GM23338 (cell line): ENCODE measurements at regions not wholly inside any gene's neighbourhood (a gene's known extent, or its start where the extent isn't known, plus 50 kb on each side); places are given as distances from the start of the nearest gene placed in this dataset.

Experiments
- ATAC-seq: fragments of 200-7000 bp; cut with Tn5 transposase; 3 replicates; pipeline ENCODE4 v1.9.1; 2020
- DNase-seq: peaks from one replicate; pipeline ENCODE4 v3.0.0-alpha.2; 2015; ENCODE audit warnings: low spot score
- H2AFZ ChIP-seq: fragments of 200-600 bp; sonication (generic); 2 replicates; pipeline ENCODE4 v1.8.0; 2016; ENCODE audit warnings: antibody characterized with exemption, mild to moderate bottlenecking, moderate library complexity
- H3F3A ChIP-seq: fragments of 200-600 bp; sonication (generic); replicated peaks from 2 replicates; pipeline ENCODE4 v1.8.0; 2017; ENCODE audit warnings: antibody characterized with exemption, mixed run types, low read depth
- H3K27ac ChIP-seq: fragments of 200-600 bp; sonication (generic); 2 replicates; pipeline ENCODE4 v1.6.1; 2016; ENCODE audit warnings: low read depth
- H3K27me3 ChIP-seq: fragments of 200-600 bp; sonication (generic); 2 replicates; pipeline ENCODE4 v1.8.0; 2016; ENCODE audit warnings: mild to moderate bottlenecking, mixed run types, moderate library complexity; ENCODE audit not compliant: insufficient read depth
- H3K36me3 ChIP-seq: fragments of 200-600 bp; sonication (generic); 2 replicates; pipeline ENCODE4 v1.8.0; 2016; ENCODE audit warnings: mild to moderate bottlenecking; ENCODE audit not compliant: insufficient read depth
- H3K4me1 ChIP-seq: fragments of 200-600 bp; sonication (generic); 2 replicates; pipeline ENCODE4 v1.8.0; 2016; ENCODE audit warnings: mild to moderate bottlenecking, moderate library complexity; ENCODE audit not compliant: insufficient read depth
- H3K4me2 ChIP-seq: fragments of 200-600 bp; sonication (generic); 2 replicates; pipeline ENCODE4 v1.7.1; 2017; ENCODE audit warnings: mixed run types
- H3K4me3 ChIP-seq: fragments of 200-600 bp; sonication (generic); 2 replicates; pipeline ENCODE4 v1.6.1; 2016; ENCODE audit warnings: mixed run types
- H3K79me2 ChIP-seq: fragments of 200-600 bp; sonication (generic); replicated peaks from 2 replicates; pipeline ENCODE4 v1.8.0; 2017; ENCODE audit warnings: mild to moderate bottlenecking; ENCODE audit not compliant: insufficient read depth
- H3K9me2 ChIP-seq: fragments of 200-600 bp; sonication (generic); 2 replicates; pipeline ENCODE4 v1.8.0; 2017; ENCODE audit not compliant: insufficient read depth
- H4K20me1 ChIP-seq: fragments of 200-600 bp; sonication (generic); replicated peaks from 2 replicates; pipeline ENCODE4 v1.8.0; 2017; ENCODE audit warnings: mild to moderate bottlenecking; ENCODE audit not compliant: insufficient read depth
- H3K27ac Mint-ChIP-seq: 2 replicates; pipeline ENCODE4 v1.8.0; 2020; ENCODE audit warnings: inconsistent platforms, mild to moderate bottlenecking, moderate library complexity, mixed read lengths
- H3K27me3 Mint-ChIP-seq: 3 replicates; pipeline ENCODE4 v1.8.0; 2022; ENCODE audit warnings: low read depth, mild to moderate bottlenecking, moderate library complexity, mixed read lengths, inconsistent platforms; ENCODE audit not compliant: insufficient read depth, poor library complexity
- H3K36me3 Mint-ChIP-seq: 3 replicates; pipeline ENCODE4 v1.8.0; 2021; ENCODE audit warnings: low read depth, mild to moderate bottlenecking, inconsistent platforms, moderate library complexity, mixed read lengths
- H3K4me1 Mint-ChIP-seq: 3 replicates; pipeline ENCODE4 v1.8.0; 2020; ENCODE audit warnings: mild to moderate bottlenecking, inconsistent platforms, mixed read lengths
- H3K4me3 Mint-ChIP-seq: 3 replicates; pipeline ENCODE4 v1.8.0; 2021; ENCODE audit warnings: moderate library complexity, mild to moderate bottlenecking, inconsistent platforms, mixed read lengths
- H3K9me3 Mint-ChIP-seq: 3 replicates; pipeline ENCODE4 v1.8.0; 2020; ENCODE audit warnings: moderate library complexity, mild to moderate bottlenecking, inconsistent platforms, mixed read lengths
- CREB1 ChIP-seq: fragments of 250-450 bp; sonication (Bioruptor Pico); IDR thresholded peaks from 2 replicates; pipeline ENCODE4 v1.5.0; 2020; ENCODE audit warnings: low read depth, mild to moderate bottlenecking, moderate library complexity
- EZH2 ChIP-seq: fragments of 200-600 bp; sonication (generic); IDR thresholded peaks from one replicate; pipeline ENCODE4 v1.8.0; 2017; ENCODE audit warnings: antibody characterized with exemption, mild to moderate bottlenecking, low read depth; ENCODE audit not compliant: unreplicated experiment
- EZH2phosphoT487 ChIP-seq: fragments of 200-600 bp; sonication (generic); IDR thresholded peaks from one replicate; pipeline ENCODE4 v1.8.1; 2018; ENCODE audit warnings: antibody characterized with exemption; ENCODE audit not compliant: unreplicated experiment
- JUNB ChIP-seq: IDR thresholded peaks from one replicate; pipeline ENCODE4 v1.6.1; 2016; ENCODE audit warnings: antibody characterized with exemption; ENCODE audit not compliant: unreplicated experiment
- NANOG ChIP-seq: IDR thresholded peaks from 2 replicates; pipeline ENCODE4 v1.6.1; 2016; ENCODE audit warnings: antibody characterized with exemption, borderline replicate concordance
- POLR2AphosphoS5 ChIP-seq: IDR thresholded peaks from 2 replicates; pipeline ENCODE4 v1.6.1; 2016; ENCODE audit warnings: antibody characterized with exemption, low read depth
- STAT1 ChIP-seq: IDR thresholded peaks from one replicate; pipeline ENCODE4 v1.6.1; 2016; ENCODE audit warnings: antibody characterized with exemption; ENCODE audit not compliant: unreplicated experiment
- ZNF114 ChIP-seq: fragments of 250-450 bp; sonication (Bioruptor Pico); IDR thresholded peaks from 2 replicates; pipeline ENCODE4 v1.5.0; 2020; ENCODE audit warnings: mild to moderate bottlenecking, moderate library complexity
- ZNF331 ChIP-seq: fragments of 250-450 bp; sonication (Bioruptor Pico); IDR thresholded peaks from 2 replicates; pipeline ENCODE4 v1.5.0; 2020; ENCODE audit warnings: low read depth, mild to moderate bottlenecking, moderate library complexity
- TF ChIP-seq, protein P1 (sequence below), 2 experiments: fragments of 200-600 bp in 1 of 2; sonication (generic) in 1 of 2; conservative IDR thresholded peaks; 2 replicates each; pipeline versions ENCODE4 v1.5.1 to v1.6.1; 2016 to 2017; ENCODE audit warnings: antibody characterized with exemption in 2 of 2, low read depth in 2 of 2, mild to moderate bottlenecking in 2 of 2, moderate library complexity in 1 of 2
- TF ChIP-seq, protein P2 (sequence below): IDR thresholded peaks from 2 replicates; pipeline ENCODE4 v1.6.1; 2016; ENCODE audit warnings: antibody characterized with exemption
- TF ChIP-seq, protein P3 (sequence below): fragments of 250-450 bp; sonication (Bioruptor Pico); IDR thresholded peaks from 2 replicates; pipeline ENCODE4 v1.5.0; 2020; ENCODE audit warnings: mild to moderate bottlenecking, moderate library complexity
- TF ChIP-seq, protein P4 (sequence below): IDR thresholded peaks from one replicate; pipeline ENCODE4 v1.6.1; 2018; ENCODE audit warnings: antibody characterized with exemption; ENCODE audit not compliant: unreplicated experiment

DNA sequence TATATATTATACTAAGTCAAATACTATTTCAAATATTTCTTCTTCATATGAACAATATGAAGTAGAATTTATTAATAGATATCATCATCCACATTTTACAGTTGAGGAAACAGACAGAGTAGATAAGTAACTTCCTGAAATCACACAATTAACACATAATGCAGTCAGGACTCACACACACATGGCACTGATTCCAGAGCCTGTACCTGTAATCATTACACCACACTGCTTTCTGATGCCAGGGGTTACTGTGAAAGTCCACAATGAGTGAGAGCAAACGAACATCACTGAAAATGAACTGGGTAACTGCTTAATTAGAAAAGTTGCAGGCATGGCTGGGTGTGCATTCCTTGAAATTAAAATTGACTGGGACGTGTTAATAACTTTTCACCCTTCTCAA lies 169.3 kb upstream of the IFNG-AS1 start:
- Histone ChIP-seq H3K9me2 (no peaks in the 10 kb centered on the region), H3K4me1 (no peaks in the 10 kb centered on the region), H3K27me3 (no peaks in the 10 kb centered on the region), H3K4me2 (no peak overlapping the region), H4K20me1 (no peaks in the 10 kb centered on the region), H2AFZ (no peak overlapping the region), H3K4me3 (no peak overlapping the region), H3K27ac (no peak overlapping the region), H3F3A (no peaks in the 10 kb centered on the region), H3K36me3 (peaks cover 9% of the 10 kb centered on the region), H3K79me2 (no peaks in the 10 kb centered on the region)
- Mint-ChIP-seq H3K9me3 (peaks cover 28% of the 10 kb centered on the region), H3K4me3 (no peak overlapping the region), H3K4me1 (no peaks in the 10 kb centered on the region), H3K27ac (no peak overlapping the region), H3K36me3 (peaks cover 8% of the 10 kb centered on the region; the same call in 2 of the 3 replicates), H3K27me3 (peaks cover 4% of the 10 kb centered on the region)
- TF ChIP-seq, protein P1, sequence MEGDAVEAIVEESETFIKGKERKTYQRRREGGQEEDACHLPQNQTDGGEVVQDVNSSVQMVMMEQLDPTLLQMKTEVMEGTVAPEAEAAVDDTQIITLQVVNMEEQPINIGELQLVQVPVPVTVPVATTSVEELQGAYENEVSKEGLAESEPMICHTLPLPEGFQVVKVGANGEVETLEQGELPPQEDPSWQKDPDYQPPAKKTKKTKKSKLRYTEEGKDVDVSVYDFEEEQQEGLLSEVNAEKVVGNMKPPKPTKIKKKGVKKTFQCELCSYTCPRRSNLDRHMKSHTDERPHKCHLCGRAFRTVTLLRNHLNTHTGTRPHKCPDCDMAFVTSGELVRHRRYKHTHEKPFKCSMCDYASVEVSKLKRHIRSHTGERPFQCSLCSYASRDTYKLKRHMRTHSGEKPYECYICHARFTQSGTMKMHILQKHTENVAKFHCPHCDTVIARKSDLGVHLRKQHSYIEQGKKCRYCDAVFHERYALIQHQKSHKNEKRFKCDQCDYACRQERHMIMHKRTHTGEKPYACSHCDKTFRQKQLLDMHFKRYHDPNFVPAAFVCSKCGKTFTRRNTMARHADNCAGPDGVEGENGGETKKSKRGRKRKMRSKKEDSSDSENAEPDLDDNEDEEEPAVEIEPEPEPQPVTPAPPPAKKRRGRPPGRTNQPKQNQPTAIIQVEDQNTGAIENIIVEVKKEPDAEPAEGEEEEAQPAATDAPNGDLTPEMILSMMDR (conservative IDR thresholded peaks at IDR 0.05; ENCODE audit: low read depth in 2 of 2) = no peak
- no peak for TF ChIP-seq POLR2AphosphoS5
- TF ChIP-seq, protein P2, sequence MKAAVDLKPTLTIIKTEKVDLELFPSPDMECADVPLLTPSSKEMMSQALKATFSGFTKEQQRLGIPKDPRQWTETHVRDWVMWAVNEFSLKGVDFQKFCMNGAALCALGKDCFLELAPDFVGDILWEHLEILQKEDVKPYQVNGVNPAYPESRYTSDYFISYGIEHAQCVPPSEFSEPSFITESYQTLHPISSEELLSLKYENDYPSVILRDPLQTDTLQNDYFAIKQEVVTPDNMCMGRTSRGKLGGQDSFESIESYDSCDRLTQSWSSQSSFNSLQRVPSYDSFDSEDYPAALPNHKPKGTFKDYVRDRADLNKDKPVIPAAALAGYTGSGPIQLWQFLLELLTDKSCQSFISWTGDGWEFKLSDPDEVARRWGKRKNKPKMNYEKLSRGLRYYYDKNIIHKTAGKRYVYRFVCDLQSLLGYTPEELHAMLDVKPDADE = no peak
- TF ChIP-seq EZH2phosphoT487 = no peak
- no peak for TF ChIP-seq ZNF114 (CRISPR knock-in tag)
- TF ChIP-seq CREB1 (CRISPR knock-in tag) = no peak
- TF ChIP-seq NANOG = no peak
- TF ChIP-seq, protein P3, sequence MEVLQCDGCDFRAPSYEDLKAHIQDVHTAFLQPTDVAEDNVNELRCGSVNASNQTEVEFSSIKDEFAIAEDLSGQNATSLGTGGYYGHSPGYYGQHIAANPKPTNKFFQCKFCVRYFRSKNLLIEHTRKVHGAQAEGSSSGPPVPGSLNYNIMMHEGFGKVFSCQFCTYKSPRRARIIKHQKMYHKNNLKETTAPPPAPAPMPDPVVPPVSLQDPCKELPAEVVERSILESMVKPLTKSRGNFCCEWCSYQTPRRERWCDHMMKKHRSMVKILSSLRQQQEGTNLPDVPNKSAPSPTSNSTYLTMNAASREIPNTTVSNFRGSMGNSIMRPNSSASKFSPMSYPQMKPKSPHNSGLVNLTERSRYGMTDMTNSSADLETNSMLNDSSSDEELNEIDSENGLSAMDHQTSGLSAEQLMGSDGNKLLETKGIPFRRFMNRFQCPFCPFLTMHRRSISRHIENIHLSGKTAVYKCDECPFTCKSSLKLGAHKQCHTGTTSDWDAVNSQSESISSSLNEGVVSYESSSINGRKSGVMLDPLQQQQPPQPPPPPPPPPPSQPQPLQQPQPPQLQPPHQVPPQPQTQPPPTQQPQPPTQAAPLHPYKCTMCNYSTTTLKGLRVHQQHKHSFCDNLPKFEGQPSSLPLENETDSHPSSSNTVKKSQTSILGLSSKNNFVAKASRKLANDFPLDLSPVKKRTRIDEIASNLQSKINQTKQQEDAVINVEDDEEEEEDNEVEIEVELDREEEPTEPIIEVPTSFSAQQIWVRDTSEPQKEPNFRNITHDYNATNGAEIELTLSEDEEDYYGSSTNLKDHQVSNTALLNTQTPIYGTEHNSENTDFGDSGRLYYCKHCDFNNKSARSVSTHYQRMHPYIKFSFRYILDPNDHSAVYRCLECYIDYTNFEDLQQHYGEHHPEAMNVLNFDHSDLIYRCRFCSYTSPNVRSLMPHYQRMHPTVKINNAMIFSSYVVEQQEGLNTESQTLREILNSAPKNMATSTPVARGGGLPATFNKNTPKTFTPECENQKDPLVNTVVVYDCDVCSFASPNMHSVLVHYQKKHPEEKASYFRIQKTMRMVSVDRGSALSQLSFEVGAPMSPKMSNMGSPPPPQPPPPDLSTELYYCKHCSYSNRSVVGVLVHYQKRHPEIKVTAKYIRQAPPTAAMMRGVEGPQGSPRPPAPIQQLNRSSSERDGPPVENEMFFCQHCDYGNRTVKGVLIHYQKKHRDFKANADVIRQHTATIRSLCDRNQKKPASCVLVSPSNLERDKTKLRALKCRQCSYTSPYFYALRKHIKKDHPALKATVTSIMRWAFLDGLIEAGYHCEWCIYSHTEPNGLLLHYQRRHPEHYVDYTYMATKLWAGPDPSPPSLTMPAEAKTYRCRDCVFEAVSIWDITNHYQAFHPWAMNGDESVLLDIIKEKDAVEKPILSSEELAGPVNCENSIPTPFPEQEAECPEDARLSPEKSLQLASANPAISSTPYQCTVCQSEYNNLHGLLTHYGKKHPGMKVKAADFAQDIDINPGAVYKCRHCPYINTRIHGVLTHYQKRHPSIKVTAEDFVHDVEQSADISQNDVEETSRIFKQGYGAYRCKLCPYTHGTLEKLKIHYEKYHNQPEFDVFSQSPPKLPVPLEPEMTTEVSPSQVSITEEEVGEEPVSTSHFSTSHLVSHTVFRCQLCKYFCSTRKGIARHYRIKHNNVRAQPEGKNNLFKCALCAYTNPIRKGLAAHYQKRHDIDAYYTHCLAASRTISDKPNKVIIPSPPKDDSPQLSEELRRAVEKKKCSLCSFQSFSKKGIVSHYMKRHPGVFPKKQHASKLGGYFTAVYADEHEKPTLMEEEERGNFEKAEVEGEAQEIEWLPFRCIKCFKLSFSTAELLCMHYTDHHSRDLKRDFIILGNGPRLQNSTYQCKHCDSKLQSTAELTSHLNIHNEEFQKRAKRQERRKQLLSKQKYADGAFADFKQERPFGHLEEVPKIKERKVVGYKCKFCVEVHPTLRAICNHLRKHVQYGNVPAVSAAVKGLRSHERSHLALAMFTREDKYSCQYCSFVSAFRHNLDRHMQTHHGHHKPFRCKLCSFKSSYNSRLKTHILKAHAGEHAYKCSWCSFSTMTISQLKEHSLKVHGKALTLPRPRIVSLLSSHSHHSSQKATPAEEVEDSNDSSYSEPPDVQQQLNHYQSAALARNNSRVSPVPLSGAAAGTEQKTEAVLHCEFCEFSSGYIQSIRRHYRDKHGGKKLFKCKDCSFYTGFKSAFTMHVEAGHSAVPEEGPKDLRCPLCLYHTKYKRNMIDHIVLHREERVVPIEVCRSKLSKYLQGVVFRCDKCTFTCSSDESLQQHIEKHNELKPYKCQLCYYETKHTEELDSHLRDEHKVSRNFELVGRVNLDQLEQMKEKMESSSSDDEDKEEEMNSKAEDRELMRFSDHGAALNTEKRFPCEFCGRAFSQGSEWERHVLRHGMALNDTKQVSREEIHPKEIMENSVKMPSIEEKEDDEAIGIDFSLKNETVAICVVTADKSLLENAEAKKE (CRISPR knock-in tag) = no peak
- TF ChIP-seq ZNF331 (CRISPR knock-in tag) = no peak
- TF ChIP-seq, protein P4, sequence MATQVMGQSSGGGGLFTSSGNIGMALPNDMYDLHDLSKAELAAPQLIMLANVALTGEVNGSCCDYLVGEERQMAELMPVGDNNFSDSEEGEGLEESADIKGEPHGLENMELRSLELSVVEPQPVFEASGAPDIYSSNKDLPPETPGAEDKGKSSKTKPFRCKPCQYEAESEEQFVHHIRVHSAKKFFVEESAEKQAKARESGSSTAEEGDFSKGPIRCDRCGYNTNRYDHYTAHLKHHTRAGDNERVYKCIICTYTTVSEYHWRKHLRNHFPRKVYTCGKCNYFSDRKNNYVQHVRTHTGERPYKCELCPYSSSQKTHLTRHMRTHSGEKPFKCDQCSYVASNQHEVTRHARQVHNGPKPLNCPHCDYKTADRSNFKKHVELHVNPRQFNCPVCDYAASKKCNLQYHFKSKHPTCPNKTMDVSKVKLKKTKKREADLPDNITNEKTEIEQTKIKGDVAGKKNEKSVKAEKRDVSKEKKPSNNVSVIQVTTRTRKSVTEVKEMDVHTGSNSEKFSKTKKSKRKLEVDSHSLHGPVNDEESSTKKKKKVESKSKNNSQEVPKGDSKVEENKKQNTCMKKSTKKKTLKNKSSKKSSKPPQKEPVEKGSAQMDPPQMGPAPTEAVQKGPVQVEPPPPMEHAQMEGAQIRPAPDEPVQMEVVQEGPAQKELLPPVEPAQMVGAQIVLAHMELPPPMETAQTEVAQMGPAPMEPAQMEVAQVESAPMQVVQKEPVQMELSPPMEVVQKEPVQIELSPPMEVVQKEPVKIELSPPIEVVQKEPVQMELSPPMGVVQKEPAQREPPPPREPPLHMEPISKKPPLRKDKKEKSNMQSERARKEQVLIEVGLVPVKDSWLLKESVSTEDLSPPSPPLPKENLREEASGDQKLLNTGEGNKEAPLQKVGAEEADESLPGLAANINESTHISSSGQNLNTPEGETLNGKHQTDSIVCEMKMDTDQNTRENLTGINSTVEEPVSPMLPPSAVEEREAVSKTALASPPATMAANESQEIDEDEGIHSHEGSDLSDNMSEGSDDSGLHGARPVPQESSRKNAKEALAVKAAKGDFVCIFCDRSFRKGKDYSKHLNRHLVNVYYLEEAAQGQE = no peak
- TF ChIP-seq STAT1 = no peak
- no peak for TF ChIP-seq EZH2
- no peak for TF ChIP-seq JUNB
- ATAC-seq (no peak), DNase-seq (no peak)
